HEK293 (cell line): ENCODE measurements at regions not wholly inside any gene's neighbourhood (a gene's known extent, or its start where the extent isn't known, plus 50 kb on each side); places are given as distances from the start of the nearest gene placed in this dataset.

Experiments used
- CTCF ChIA-PET: fragments of 350-600 bp; formaldehyde crosslinking; extraction: SDS; loops from one replicate; lab custom pipeline; 2021; ENCODE audit warnings: antibody characterized with exemption; lab: Yijun Ruan, JAX
- POLR2A ChIA-PET: fragments of 300-600 bp; formaldehyde crosslinking; extraction: SDS; loops from one replicate; lab custom pipeline; 2020; ENCODE audit warnings: antibody characterized with exemption, inconsistent platforms; lab: Yijun Ruan, JAX
- H3K27ac ChIP-seq: fragments of 200-500 bp; sonication (Bioruptor generic); 2 replicates; pipeline ENCODE4 v1.5.1; 2014; ENCODE audit warnings: low read depth, low read length, control low read depth, inconsistent platforms; ENCODE audit errors: extremely low read depth
- H3K36me3 ChIP-seq, 2 experiments: fragments of 200-500 bp in 1 of 2; sonication (Bioruptor generic) in 1 of 2; 1 replicate in 1 of 2; 2 replicates in 1 of 2; pipeline ENCODE4 v1.5.1; 2014 to 2017; ENCODE audit warnings: inconsistent platforms in 2 of 2, low read length in 2 of 2; ENCODE audit not compliant: control insufficient read depth in 2 of 2, insufficient read depth in 1 of 2
- H3K4me1 ChIP-seq: fragments of 200-500 bp; sonication (Bioruptor generic); 2 replicates; pipeline ENCODE4 v1.5.1; 2014; ENCODE audit warnings: mild to moderate bottlenecking, low read length, inconsistent platforms; ENCODE audit not compliant: control insufficient read depth, insufficient read depth
- H3K4me3 ChIP-seq: 2 replicates; pipeline ENCODE4 v1.5.1; 2011; ENCODE audit warnings: low read depth, mild to moderate bottlenecking, control low read depth, low read length, moderate library complexity
- H3K9me3 ChIP-seq: fragments of 200-500 bp; sonication (Bioruptor generic); 2 replicates; pipeline ENCODE4 v1.5.1; 2014; ENCODE audit warnings: low read depth, low read length, inconsistent platforms; ENCODE audit not compliant: control insufficient read depth, insufficient read depth
- ELK4 ChIP-seq: IDR thresholded peaks from 2 replicates; pipeline ENCODE4 v1.6.1; 2011; ENCODE audit warnings: mild to moderate bottlenecking, low read depth, low read length, borderline replicate concordance
- FEZF1 ChIP-seq: fragments of 450-650 bp; formaldehyde crosslinking; IDR thresholded peaks from 2 replicates; pipeline ENCODE4 v1.5.1; 2016; ENCODE audit warnings: missing biosample characterization, missing genetic modification characterization
- GLIS2 ChIP-seq: fragments of 450-650 bp; formaldehyde crosslinking; IDR thresholded peaks from 2 replicates; pipeline ENCODE4 v1.5.1; 2016; ENCODE audit warnings: missing biosample characterization, missing genetic modification characterization
- HOXA7 ChIP-seq: sonication (generic); formaldehyde crosslinking; IDR thresholded peaks from 2 replicates; pipeline ENCODE4 v1.8.1; 2022; ENCODE audit warnings: missing genetic modification reagents, borderline replicate concordance
- HOXD13 ChIP-seq: sonication (generic); formaldehyde crosslinking; IDR thresholded peaks from 2 replicates; pipeline ENCODE4 v1.8.0; 2022; ENCODE audit warnings: missing genetic modification reagents, borderline replicate concordance
- KLF17 ChIP-seq: fragments of 450-650 bp; formaldehyde crosslinking; IDR thresholded peaks from 2 replicates; pipeline ENCODE4 v1.5.1; 2016; ENCODE audit warnings: missing biosample characterization, missing genetic modification characterization
- KLF7 ChIP-seq: fragments of 450-650 bp; formaldehyde crosslinking; IDR thresholded peaks from 2 replicates; pipeline ENCODE4 v1.5.1; 2016; ENCODE audit warnings: missing biosample characterization, missing genetic modification characterization, borderline replicate concordance
- PBX3 ChIP-seq: sonication (generic); formaldehyde crosslinking; IDR thresholded peaks from 2 replicates; pipeline ENCODE4 v1.8.1; 2022; ENCODE audit warnings: mild to moderate bottlenecking, moderate library complexity, missing genetic modification reagents
- PRDM4 ChIP-seq: fragments of 450-650 bp; formaldehyde crosslinking; IDR thresholded peaks from 2 replicates; pipeline ENCODE4 v1.5.1; 2017; ENCODE audit warnings: missing biosample characterization, missing genetic modification characterization
- REPIN1 ChIP-seq: fragments of 450-650 bp; formaldehyde crosslinking; IDR thresholded peaks from 2 replicates; pipeline ENCODE4 v1.5.1; 2017; ENCODE audit warnings: missing biosample characterization, missing genetic modification characterization, low read depth
- SALL2 ChIP-seq: fragments of 450-650 bp; formaldehyde crosslinking; IDR thresholded peaks from 2 replicates; pipeline ENCODE4 v1.5.0; 2017; ENCODE audit warnings: missing biosample characterization, mild to moderate bottlenecking, missing genetic modification characterization, borderline replicate concordance
- SP2 ChIP-seq: fragments of 450-650 bp; formaldehyde crosslinking; IDR thresholded peaks from 2 replicates; pipeline ENCODE4 v1.5.1; 2016; ENCODE audit warnings: missing biosample characterization, missing genetic modification characterization
- SP7 ChIP-seq: fragments of 450-650 bp; formaldehyde crosslinking; IDR thresholded peaks from 2 replicates; pipeline ENCODE4 v1.5.1; 2016; ENCODE audit warnings: missing biosample characterization, missing genetic modification characterization
- YY1 ChIP-seq: fragments of 450-650 bp; formaldehyde crosslinking; IDR thresholded peaks from 2 replicates; pipeline ENCODE4 v1.5.1; 2018; ENCODE audit warnings: missing biosample characterization, missing genetic modification characterization
- ZFP69B ChIP-seq: fragments of 450-650 bp; formaldehyde crosslinking; IDR thresholded peaks from 2 replicates; pipeline ENCODE4 v1.5.1; 2016; ENCODE audit warnings: missing biosample characterization, missing genetic modification characterization
- ZNF112 ChIP-seq: fragments of 450-650 bp; formaldehyde crosslinking; IDR thresholded peaks from 2 replicates; pipeline ENCODE4 v1.5.0; 2017; ENCODE audit warnings: missing biosample characterization, missing genetic modification characterization
- ZNF140 ChIP-seq: fragments of 450-650 bp; formaldehyde crosslinking; IDR thresholded peaks from 2 replicates; pipeline ENCODE4 v1.5.1; 2016; ENCODE audit warnings: missing biosample characterization, missing genetic modification characterization
- ZNF146 ChIP-seq: fragments of 450-650 bp; formaldehyde crosslinking; IDR thresholded peaks from 2 replicates; pipeline ENCODE4 v1.5.1; 2016; ENCODE audit warnings: missing biosample characterization, missing genetic modification characterization
- ZNF169 ChIP-seq: fragments of 450-650 bp; formaldehyde crosslinking; IDR thresholded peaks from 2 replicates; pipeline ENCODE4 v1.5.1; 2016; ENCODE audit warnings: missing biosample characterization, missing genetic modification characterization
- ZNF174 ChIP-seq: fragments of 450-650 bp; formaldehyde crosslinking; IDR thresholded peaks from 2 replicates; pipeline ENCODE4 v1.5.0; 2017; ENCODE audit warnings: missing biosample characterization, mild to moderate bottlenecking, missing genetic modification characterization
- ZNF214 ChIP-seq: fragments of 450-650 bp; formaldehyde crosslinking; IDR thresholded peaks from 2 replicates; pipeline ENCODE4 v1.5.1; 2017; ENCODE audit warnings: missing biosample characterization, mild to moderate bottlenecking, missing genetic modification characterization, borderline replicate concordance
- ZNF350 ChIP-seq: fragments of 450-650 bp; formaldehyde crosslinking; IDR thresholded peaks from 2 replicates; pipeline ENCODE4 v1.5.0; 2017; ENCODE audit warnings: missing biosample characterization, mild to moderate bottlenecking, missing genetic modification characterization
- ZNF394 ChIP-seq: fragments of 450-650 bp; formaldehyde crosslinking; IDR thresholded peaks from 2 replicates; pipeline ENCODE4 v1.5.1; 2016; ENCODE audit warnings: missing biosample characterization, missing genetic modification characterization, mild to moderate bottlenecking, moderate library complexity, borderline replicate concordance
- ZNF423 ChIP-seq: fragments of 450-650 bp; formaldehyde crosslinking; IDR thresholded peaks from 2 replicates; pipeline ENCODE4 v1.5.1; 2016; ENCODE audit warnings: missing biosample characterization, missing genetic modification characterization
- ZNF544 ChIP-seq: fragments of 450-650 bp; formaldehyde crosslinking; IDR thresholded peaks from 2 replicates; pipeline ENCODE4 v1.5.0; 2017; ENCODE audit warnings: missing biosample characterization, missing genetic modification characterization
- ZNF621 ChIP-seq: fragments of 450-650 bp; formaldehyde crosslinking; IDR thresholded peaks from 2 replicates; pipeline ENCODE4 v1.5.1; 2017; ENCODE audit warnings: missing biosample characterization, missing genetic modification characterization
- ZNF626 ChIP-seq: fragments of 450-650 bp; sonication (Bioruptor Pico); formaldehyde crosslinking; IDR thresholded peaks from 2 replicates; pipeline ENCODE4 v1.5.1; 2018; ENCODE audit warnings: missing biosample characterization, missing genetic modification characterization, inconsistent platforms
- ZNF654 ChIP-seq: fragments of 450-650 bp; formaldehyde crosslinking; IDR thresholded peaks from 2 replicates; pipeline ENCODE4 v1.5.1; 2016; ENCODE audit warnings: low read depth, missing biosample characterization, missing genetic modification characterization
- ZNF747 ChIP-seq: fragments of 450-650 bp; formaldehyde crosslinking; IDR thresholded peaks from 2 replicates; pipeline ENCODE4 v1.5.1; 2016; ENCODE audit warnings: missing biosample characterization, missing genetic modification characterization
- ZNF785 ChIP-seq: fragments of 450-650 bp; formaldehyde crosslinking; IDR thresholded peaks from 2 replicates; pipeline ENCODE4 v1.5.1; 2016; ENCODE audit warnings: missing biosample characterization, missing genetic modification characterization
- ZSCAN4 ChIP-seq: fragments of 450-650 bp; formaldehyde crosslinking; IDR thresholded peaks from 2 replicates; pipeline ENCODE4 v1.5.1; 2017; ENCODE audit warnings: missing biosample characterization, missing genetic modification characterization

GRCh38 chr4:123739806-123740205 lies 343.2 kb downstream of the SPRY1 start:
- ChIA-PET CTCF (interaction anchor here (0.6 kb wide), 1 partner anchor 78 kb away, joined by 3 read pairs; no protein-coding TSS in a partner anchor), POLR2A (no interaction called here)
- Histone ChIP-seq H3K4me3 (no peak overlapping the region), H3K27ac (no peak overlapping the region), H3K9me3 (no peaks in the 10 kb centered on the region), H3K36me3 (no peaks in the 10 kb centered on the region), H3K4me1 (no peaks in the 10 kb centered on the region)
- TF ChIP-seq KLF17 (no peak), ZNF747 (tag by site-specific recombination) (no peak), ZNF626 (no peak), ZNF785 (tag by site-specific recombination) (no peak), ZNF169 (no peak), ZNF621 (tag by site-specific recombination) (no peak), HOXA7 (CRISPR knock-in tag) (no peak), ZNF140 (no peak), SP7 (no peak), ZNF112 (tag by site-specific recombination) (no peak), YY1 (tag by site-specific recombination) (no peak), HOXD13 (CRISPR knock-in tag) (no peak), GLIS2 (tag by site-specific recombination) (no peak), ZSCAN4 (tag by site-specific recombination) (no peak), PRDM4 (tag by site-specific recombination) (no peak), ZNF423 (tag by site-specific recombination) (no peak), ZFP69B (tag by site-specific recombination) (no peak), REPIN1 (tag by site-specific recombination) (no peak), ZNF350 (tag by site-specific recombination) (no peak)

- Histone ChIP-seq H3K36me3 (no peaks in the 10 kb centered on the region), H3K9me3 (no peaks in the 10 kb centered on the region), H3K4me3 (no peak overlapping the region), H3K27ac (no peak overlapping the region), H3K4me1 (no peaks in the 10 kb centered on the region)
- ChIA-PET POLR2A (no interaction called here), CTCF (no interaction called here)
- no peak for TF ChIP-seq SALL2 (tag by site-specific recombination)
- no peak for TF ChIP-seq KLF7 (tag by site-specific recombination)
- no peak for TF ChIP-seq SP2 (tag by site-specific recombination)
- no peak for TF ChIP-seq ZNF146 (tag by site-specific recombination)
- no peak for TF ChIP-seq ZNF544
- TF ChIP-seq ZNF112 (tag by site-specific recombination), result no peak
- TF ChIP-seq FEZF1 (tag by site-specific recombination), result no peak
- no peak for TF ChIP-seq ZNF174 (tag by site-specific recombination)
- no peak for TF ChIP-seq HOXA7 (CRISPR knock-in tag)
- no peak for TF ChIP-seq ZNF654
- no peak for TF ChIP-seq ELK4
- no peak for TF ChIP-seq ZNF394
- TF ChIP-seq ZNF214, result no peak
- no peak for TF ChIP-seq PBX3
Observed at GRCh38 chr4:123740236-123740635, 343.6 kb downstream of the SPRY1 start.
